GF-D8 (cell line): ENCODE measurements at regions not wholly inside any gene's neighbourhood (a gene's known extent, or its start where the extent isn't known, plus 50 kb on each side); places are given as distances from the start of the nearest gene placed in this dataset.

Experiments
- DNase-seq: peaks from one replicate; lab custom pipeline; 2025; lab: John Stamatoyannopoulos, UW

DNA sequence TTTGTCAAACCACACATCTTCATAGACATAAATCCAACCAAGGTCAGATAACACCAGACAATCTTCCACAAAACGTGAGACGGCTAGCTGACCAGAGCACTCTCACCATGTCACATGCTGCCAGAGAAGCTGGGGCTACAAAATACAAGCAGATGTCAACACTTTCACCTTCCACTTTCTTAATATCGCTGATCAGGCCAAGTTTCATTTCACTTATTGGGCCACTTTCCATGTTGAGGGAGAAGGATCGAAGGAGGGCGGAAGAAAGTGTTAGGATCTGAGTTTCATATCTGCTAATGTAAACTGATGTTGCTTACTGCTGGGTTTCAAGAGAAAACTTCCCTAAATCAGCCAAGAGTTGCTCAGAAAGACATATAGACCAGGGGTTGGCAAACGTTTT is 177.0 kb upstream of the PRDM1 start:
- DNase-seq: no peak

- no peak for DNase-seq
Observed at GRCh38 chr6:105907991-105908390, 178.1 kb upstream of the PRDM1 start.

DNA sequence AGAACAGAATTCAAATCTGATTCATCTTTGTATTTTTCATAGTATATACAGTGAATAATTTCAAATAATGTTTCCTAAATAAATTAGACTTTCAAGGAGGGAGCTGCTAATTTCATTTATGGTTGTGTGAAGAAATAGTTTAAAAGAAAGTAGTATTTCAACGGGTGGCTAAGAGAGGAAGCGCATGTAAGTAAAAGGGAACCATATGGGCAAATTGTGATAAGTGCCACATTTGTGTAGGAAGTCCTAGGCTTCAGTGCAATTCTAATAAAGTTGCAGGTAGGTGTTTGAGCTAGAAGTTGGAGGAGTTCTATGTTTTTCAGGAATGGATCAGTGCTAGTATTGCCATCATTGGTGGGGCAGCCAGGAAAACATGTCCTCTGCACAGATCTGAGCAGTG is 178.8 kb upstream of the PRDM1 start:
- no peak for DNase-seq

DNA sequence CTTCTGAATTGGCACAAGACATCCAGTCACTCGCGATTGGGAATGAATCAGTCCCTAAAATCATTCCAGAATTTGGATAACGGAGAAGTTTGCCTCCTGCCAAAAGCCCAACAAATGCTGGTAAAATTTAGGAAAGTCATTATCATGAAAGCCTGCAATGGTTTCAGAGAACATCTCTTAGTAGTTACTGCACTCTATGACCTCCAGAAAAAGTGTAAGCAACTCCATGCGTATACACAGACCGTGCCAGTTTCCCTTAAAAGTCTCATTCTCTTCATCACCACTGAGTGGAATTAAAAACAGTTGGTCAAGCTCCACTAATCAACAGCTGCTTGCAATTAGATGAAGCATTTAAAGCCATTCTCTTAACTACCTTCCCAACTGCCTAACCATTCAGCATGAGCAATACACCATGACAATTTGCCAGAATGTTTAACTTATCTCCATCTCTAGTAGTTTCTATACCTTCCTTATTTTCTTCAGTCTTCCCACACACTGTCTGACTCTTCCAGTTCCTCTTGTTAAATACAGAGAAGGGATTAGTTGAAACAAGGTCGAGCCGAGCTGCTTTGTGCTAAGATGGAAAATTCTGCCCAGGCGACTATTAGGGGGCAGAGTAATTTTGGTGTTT is 183.6 kb upstream of the PRDM1 start:
- no peak for DNase-seq

DNA sequence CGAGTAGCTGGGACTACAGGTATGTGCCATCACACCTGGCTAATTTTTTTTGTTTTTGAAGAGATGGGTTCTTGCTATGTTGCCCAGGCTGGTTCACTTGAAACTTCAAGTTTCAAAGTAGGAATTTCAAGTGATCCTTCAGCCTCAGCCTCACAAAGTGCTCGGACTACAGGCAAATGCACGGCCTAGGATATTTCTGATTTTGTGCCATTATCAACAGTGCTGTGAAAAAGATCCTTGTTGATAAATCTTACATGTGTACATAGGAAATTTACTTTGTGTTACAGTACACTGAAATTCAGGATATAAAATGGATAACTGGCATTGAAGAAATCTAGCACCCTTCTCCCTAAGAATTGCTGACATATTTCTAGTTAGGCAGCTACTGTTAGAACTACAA is 184.6 kb upstream of the PRDM1 start:
- no peak for DNase-seq

DNA sequence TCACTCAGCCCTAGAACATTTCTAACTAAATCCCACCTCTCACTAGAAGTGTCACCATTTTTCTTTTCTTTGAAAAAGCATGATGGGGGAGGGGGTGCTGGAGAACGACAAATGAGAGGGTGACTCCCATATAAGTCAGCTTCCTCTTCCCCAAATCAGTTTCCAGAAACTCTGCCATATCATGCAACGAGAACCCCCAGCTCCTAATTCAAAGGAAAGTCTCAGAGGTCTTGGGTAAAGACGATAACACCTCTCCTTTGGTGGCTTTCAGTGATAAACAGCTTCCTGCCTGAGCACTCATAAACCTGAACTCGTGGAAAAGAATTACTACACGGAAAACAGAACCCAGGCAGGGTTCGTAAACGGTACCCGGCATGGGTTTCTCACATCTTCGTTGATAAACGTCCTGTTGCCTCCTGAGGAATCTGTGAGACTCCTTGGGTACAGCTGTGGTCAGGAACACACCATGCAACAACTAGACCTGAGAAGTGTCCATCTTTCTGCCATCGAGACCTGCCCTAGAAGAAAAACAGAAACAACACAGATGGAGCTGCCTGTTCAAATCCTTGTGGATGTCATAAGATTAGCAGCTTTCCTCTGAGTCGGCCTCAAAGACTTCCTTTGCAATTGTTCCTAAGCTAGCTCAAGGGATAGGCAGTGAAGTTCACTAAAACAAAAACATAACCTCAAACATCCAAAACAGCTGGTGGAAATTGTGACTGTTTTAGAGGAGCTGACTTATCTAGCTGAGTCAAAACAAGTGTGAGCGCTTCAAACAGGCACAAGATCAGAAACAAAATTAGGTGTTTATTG is 185.8 kb upstream of the PRDM1 start:
- peak; percentile 62 for DNase-seq

DNA sequence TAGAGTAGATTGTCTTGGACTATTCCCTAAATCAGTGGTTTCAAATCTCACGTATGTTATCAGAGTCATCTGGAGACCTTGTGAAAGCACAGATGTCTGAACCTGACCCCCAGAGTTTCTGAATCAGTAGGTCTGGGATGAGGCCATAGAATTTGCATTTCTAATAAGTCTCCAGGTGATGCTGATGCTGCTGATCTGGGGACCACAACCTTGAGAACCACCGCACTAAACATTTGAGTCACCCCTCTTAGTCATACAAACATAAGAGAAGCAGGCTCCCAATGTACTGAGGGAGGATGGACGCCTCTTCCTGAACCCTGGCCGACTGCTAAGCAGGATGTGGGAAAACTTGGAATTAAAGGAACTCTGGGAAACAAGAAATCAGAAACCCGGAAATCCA is 187.8 kb upstream of the PRDM1 start:
- no peak for DNase-seq

DNA sequence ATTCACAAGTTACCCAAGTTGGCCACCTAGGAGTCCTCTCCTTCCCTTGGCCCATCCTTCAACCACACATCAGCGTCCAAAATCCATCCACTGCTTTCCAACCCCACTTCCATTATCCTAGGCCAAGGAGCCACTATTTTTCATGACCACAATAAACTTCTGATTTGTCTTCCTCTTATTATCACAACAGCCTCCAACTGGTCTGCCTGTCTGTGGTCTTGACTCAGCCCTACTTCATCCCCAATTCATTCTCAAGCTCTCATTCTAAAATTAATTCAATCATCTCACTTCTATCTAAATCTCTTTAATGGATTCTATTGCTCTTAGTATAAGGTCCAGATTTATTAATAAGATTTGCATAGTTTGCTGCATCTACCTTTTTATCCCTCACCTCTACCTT is 189.0 kb upstream of the PRDM1 start:
- DNase-seq: no peak

GRCh38 chr6:105896821-105897095 is 189.4 kb upstream of the PRDM1 start:
- no peak for DNase-seq

GRCh38 chr6:105896052-105896820 is 189.9 kb upstream of the PRDM1 start:
- DNase-seq: no peak

GRCh38 chr6:105894556-105894955 is 191.6 kb upstream of the PRDM1 start:
- DNase-seq: no peak

DNA sequence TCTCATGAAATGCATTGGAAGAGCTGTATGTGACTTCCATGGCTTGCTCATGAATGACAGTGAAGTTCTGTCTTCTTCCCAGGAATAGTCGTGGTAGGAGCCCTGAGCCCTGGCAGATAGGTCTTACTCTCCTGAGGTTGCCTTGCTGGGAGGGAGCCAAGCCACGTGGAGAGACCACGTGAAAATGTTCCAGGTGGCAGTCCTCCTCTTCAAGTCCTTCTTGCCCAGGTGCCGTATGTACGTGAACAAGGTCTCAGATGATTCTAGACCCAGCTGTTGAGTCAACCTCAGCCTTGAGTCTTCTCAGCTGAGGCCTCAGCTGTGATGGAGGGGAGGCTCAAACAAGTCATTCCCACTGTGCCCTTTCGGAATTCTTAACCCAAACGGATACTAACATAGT is 192.4 kb upstream of the PRDM1 start:
- DNase-seq: no peak

GRCh38 chr6:105892577-105893262 is 193.4 kb upstream of the PRDM1 start:
- DNase-seq: peak; percentile 98

DNA sequence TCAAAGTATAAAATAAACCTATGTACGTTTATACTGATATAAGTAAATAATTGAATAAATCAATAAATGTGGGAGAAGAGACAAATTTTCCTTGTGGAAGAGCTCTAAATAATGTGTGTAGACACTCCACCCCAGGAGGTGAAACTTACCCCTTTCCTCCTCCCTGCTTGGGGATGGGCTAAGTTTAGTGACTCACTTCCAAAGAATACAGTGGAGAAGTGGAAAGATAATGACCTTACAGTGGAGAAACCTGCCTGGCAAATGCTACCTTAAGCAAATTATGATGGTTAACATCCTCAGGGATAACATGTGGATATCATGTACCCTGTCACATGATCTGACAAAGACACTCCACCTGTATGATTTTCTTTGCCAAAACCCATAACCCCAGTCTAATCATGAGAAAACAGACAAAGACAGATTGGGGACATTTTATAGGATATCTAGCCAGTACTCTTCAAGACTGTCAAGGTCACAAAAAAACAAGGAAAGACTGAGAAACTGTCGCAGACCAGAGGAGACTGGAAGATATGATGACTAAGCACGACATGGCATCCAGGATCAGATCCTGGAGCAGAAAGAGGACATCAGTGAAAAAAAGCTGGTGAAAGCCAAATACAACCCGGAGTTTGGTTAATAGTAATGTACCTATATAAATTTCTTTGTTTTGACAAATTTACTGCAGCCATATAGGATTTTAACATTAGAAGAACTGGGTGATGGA is 195.5 kb upstream of the PRDM1 start:
- DNase-seq: no peak

GRCh38 chr6:105889902-105890301 is 196.2 kb upstream of the PRDM1 start:
- DNase-seq: no peak

DNA sequence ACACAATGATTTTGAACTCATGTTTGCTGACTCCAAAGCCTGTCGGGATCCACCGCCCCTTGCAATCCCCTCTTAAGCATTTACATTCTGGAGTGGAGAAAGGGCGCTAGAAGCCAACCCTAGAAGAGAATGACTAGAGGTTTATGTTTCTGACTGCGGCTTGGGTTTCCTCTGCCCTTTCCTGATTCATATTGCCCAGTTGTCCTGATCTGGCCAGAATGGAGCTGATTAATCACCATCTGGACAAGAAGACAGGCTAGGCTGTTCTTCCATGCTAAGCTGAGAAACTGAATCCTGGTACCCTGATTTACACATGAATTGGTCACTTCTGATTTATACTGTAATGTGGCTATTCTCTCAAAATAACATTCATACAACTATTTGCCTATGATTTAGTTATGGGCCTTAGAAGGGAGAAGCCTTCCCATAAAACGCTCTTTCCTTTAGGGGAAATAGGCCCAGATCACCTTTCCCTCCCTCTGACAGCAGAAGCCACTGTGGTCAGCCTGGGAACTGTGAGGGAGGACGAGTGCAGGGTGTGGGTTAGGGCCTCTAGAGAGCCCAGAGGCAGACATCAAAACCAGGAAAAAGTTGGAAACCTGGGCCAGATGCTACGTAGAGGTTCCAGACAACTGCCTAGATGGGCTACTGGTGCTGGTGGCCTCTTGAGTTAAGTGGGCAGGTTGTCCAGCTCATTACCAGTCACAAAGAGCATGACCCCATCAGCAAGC is 199.2 kb upstream of the PRDM1 start:
- DNase-seq: peak; percentile 61

GRCh38 chr6:105886066-105886813 is 199.9 kb upstream of the PRDM1 start:
- DNase-seq: peak; percentile 94

- DNase-seq: no peak
Observed at GRCh38 chr6:105884426-105884825, 201.7 kb upstream of the PRDM1 start.

DNA sequence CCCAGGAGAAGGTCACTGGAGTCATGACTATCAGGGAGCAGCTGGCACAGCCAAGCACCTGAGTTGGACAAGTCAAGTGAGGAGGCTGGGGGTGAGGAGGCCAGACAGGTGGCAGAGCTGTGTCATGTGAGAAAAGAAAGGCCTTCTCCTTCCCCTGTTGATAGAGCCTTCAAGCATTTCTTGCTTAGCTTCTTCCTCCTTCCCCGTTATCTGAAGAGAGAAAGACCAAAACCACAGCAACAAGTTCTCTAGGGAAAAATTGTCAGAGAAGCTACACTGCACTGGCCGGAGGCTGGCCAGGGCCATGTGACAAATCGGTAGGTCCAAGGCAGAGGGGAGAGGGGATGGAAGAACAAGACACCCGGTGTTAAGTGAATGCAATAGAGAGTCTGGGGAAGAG is 202.1 kb upstream of the PRDM1 start:
- no peak for DNase-seq

DNA sequence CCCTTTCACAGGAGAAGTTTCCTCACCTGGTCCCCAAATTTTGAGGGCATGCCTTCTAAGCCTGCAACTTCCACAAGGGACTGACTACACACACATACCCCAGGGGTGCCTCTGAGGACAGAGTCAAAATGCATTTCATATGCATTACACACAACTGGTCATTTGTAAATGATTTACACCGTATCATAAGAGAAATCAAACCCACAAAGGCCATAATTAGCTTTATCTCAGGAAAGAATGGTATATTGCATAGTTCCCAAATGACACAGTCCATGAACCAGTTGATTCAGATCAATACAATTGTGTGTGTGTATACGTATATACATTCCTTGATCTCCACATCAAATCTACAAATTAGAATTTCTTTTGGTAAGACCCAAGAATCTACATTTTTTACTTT is 203.3 kb upstream of the PRDM1 start:
- no peak for DNase-seq
